CD4-positive, alpha-beta T cell treated with Interferon gamma for 1 hour (primary cell): ENCODE measurements at regions not wholly inside any gene's neighbourhood (a gene's known extent, or its start where the extent isn't known, plus 50 kb on each side); places are given as distances from the start of the nearest gene placed in this dataset.

Experiments
- DNase-seq: peaks from one replicate; pipeline ENCODE4 v3.0.0-alpha.2; 2020

GRCh38 chr2:82538590-82539279 lies 1920.3 kb downstream of the SUCLG1 start:
- DNase-seq, result no peak

- DNase-seq, result no peak
Observed at GRCh38 chr2:82528288-82528687, 1930.8 kb downstream of the SUCLG1 start.

- DNase-seq, result no peak
Observed at GRCh38 chr2:82527124-82527523, 1932.0 kb downstream of the SUCLG1 start.

- no peak for DNase-seq
Observed at GRCh38 chr2:82526277-82526676, 1932.8 kb downstream of the SUCLG1 start.

GRCh38 chr2:82525744-82526143 lies 1933.3 kb downstream of the SUCLG1 start:
- no peak for DNase-seq

DNA sequence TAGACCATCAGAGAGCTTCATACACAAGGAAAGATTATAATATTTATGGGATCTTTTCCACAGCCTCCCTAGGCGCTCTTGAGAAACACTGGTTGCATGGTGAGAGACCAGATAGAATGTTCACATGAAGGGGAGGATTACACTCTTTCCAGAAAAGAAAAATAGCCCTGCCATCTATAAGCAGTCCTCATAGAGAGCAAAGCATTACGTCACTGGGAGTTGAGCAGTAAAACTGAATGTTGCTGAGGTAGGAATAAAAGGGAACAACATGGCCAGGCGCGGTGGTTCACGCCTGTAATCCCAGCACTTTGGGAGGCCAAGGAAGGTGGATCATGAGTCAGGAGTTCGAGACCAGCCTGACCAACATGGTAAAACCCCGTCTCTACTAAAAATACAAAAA lies 1934.3 kb downstream of the SUCLG1 start:
- no peak for DNase-seq

- no peak for DNase-seq
Observed at GRCh38 chr2:82511894-82512293, 1947.2 kb downstream of the SUCLG1 start.

- no peak for DNase-seq
Observed at GRCh38 chr2:82508702-82509101, 1950.4 kb downstream of the SUCLG1 start.

- no peak for DNase-seq
Observed at GRCh38 chr2:82507657-82508056, 1951.4 kb downstream of the SUCLG1 start.

GRCh38 chr2:82501217-82501616 lies 1957.9 kb downstream of the SUCLG1 start:
- no peak for DNase-seq

- no peak for DNase-seq
Observed at GRCh38 chr2:82498777-82499443, 1960.2 kb downstream of the SUCLG1 start.

DNA sequence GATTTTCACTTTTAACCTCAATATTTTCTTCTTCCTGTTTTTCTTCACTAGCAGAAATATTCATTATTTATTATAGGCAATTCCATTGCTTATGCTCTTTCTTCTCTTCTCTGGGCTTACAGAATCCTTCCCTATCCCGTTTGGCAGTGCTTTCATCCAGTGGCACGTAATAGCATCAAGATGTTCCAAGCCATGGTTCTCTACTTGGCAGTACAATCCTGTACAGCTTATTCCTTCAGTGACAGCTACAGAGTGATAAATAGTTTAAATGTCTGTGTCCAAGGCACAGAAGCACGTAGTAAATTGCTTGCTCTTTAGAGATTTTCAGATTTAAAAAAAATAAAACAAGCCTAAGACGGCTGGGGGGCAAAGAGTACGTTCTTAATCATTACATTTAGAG lies 1964.3 kb downstream of the SUCLG1 start:
- DNase-seq, result no peak

- DNase-seq, result no peak
Observed at GRCh38 chr2:82491591-82491990, 1967.5 kb downstream of the SUCLG1 start.

GRCh38 chr2:82487354-82487753 lies 1971.7 kb downstream of the SUCLG1 start:
- DNase-seq, result no peak

GRCh38 chr2:82485701-82486100 lies 1973.4 kb downstream of the SUCLG1 start:
- DNase-seq, result no peak

DNA sequence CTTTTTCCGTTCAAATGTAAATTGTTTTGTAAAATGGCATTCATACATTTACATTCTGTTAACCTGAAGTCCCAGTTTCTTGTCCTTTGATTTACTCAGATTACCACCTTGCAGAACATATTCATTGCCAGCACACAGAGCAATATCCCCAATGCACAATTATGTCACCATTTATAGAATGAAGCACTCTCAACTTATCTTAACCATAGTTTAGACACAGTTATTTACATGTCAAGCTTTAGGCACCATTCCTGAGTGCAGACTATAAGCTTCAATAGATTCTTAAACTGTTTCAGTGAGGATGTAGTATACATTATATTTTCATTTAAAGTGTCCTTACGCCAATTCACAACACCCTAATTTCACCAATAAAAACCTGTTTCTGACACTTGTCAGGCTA lies 1977.9 kb downstream of the SUCLG1 start:
- no peak for DNase-seq

- no peak for DNase-seq
Observed at GRCh38 chr2:82478641-82479040, 1980.4 kb downstream of the SUCLG1 start.

DNA sequence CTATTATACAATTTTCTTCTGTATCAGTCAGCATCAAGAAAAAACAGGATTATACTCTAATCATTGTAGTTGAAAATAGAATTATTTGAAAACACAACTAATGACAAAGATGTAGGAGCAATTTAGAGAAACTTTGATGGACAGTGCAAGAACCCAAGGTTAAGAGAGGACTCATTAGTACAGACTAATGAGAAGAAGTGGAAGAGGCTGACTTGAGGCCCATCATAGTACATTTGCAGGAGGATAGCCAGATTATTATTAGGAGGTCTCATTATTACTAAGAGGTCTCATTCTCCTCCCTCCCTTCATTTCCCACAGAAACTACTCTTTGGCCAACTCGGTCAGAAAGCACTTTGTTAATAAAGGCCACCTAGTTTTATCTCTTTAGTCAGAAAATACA lies 1983.0 kb downstream of the SUCLG1 start:
- no peak for DNase-seq

DNA sequence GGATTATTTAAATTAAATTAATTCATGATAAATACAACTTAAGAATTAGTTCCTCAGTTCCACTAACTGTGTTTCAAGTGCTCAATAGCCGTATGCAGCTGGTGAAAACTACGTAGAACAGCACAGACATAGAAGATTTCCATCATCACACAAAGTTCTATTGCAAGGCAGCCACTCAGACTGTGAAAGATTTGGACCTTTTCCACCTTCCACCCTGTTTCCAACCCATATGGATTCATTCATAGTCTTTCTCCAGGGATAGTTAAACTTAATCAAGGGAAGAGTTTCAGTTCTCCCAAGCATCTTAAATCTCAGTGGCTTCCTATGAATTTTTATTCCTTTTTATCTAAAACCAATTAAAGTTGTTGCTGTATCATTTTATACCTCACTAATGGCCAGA lies 2030.8 kb downstream of the SUCLG1 start:
- no peak for DNase-seq

DNA sequence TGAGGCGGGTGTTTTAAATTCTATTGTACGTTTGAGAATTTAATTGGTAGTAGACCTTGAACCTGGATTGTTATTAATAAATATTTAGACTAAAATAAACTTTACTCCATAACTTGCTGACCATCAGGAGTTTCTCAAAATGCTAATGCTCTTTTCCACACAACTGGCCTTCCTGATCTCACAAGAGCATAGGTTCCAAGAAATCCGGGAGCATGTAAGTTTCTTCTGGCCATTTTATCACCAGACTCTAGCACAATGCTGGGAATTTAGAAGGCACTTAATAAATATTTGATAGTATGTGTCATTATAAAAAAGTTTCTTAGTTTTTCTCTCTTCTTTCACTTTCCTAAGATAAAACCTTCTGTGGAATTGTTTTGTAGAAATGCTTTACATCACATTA lies 2047.1 kb downstream of the SUCLG1 start:
- DNase-seq, result no peak

DNA sequence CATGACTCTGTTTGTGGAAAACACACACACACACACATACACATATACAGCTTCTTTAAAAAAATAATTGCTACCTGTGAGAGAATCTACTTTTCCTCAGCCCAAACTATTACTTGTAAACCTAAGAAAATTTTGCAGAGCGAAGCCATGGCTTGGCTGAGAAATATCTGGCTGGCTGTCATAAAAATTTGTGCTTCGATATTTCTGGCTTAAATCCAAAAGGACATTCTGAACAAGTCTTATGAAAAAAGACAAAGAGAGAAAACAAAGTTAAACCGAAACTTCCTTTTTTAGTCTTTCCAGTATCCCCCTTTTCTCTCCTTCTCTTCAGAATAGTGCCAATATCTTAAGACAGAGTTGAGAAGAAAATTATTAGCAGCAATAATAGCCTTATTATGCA lies 2048.0 kb downstream of the SUCLG1 start:
- DNase-seq, result no peak

DNA sequence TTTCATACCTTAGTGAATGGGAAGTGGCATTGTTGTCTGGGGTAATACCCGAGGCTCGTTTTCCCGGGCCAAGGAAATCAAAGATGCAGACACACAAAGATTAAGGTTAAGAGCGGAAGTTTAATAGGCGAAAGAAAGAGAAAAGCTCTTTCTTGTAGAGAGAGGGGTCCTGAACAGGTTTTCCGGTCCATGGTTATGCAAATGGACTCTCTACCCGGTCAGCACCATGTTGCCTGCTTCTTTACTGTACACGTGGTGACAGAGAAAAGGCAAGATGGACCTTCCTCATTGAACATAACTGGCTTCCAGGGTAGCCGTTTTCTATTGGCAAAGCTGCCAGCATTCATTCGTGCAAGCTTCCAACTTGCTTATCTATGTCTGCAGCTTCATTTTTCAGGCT lies 2063.5 kb downstream of the SUCLG1 start:
- no peak for DNase-seq

- DNase-seq, result no peak
Observed at GRCh38 chr2:82391386-82391785, 2067.7 kb downstream of the SUCLG1 start.

- DNase-seq, result no peak
Observed at GRCh38 chr2:82355622-82356021, 2051.1 kb upstream of the LRRTM1 start.

DNA sequence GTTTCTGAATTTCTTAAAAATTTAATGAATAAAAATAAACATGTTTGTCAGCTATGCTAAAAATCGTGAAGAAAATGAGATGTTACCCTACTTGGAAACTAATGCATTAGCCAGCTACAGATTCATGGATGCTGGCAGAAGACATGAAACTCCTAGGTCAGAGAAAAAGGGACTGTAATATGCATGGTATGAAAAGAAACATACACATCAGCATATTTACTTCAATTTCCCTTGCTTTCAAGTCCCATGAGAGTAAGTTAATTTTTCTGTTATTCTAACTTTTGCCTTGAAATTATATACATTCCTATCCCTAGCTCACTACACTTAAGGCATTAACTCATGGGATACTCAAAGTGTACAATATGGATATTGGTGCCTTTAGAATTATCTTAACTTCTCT lies 2041.4 kb upstream of the LRRTM1 start:
- DNase-seq, result no peak
